H1 (cell line): ENCODE measurements at regions not wholly inside any gene's neighbourhood (a gene's known extent, or its start where the extent isn't known, plus 50 kb on each side); places are given as distances from the start of the nearest gene placed in this dataset.

Experiments used
- CTCF ChIA-PET: fragments of 300-600 bp; sonication (Branson Sonifier 250); formaldehyde crosslinking; loops from one replicate; lab custom pipeline; 2021; ENCODE audit not compliant: partially characterized antibody; lab: Charles Lee
- POLR2A ChIA-PET: fragments of 300-600 bp; sonication (Branson Sonifier 250); formaldehyde crosslinking; loops from one replicate; lab custom pipeline; 2021; ENCODE audit warnings: inconsistent platforms; ENCODE audit not compliant: partially characterized antibody; lab: Charles Lee
- DNase-seq, 2 experiments: peaks; one replicate each; pipeline versions ENCODE4 v3.0.0 to v3.0.0-alpha.2; 2010 to 2022; ENCODE audit warnings: low spot score in 2 of 2, low read depth in 1 of 2, mixed read lengths in 1 of 2
- FAIRE-seq: peaks from 2 replicates; lab custom pipeline; 2011; peaks lifted over from hg19 to GRCh38; lab: Jason Lieb, UNC
- H2AFZ ChIP-seq: 2 replicates; pipeline ENCODE4 v1.8.1; 2012; ENCODE audit warnings: low read length, inconsistent platforms
- H2AK5ac ChIP-seq: 2 replicates; pipeline ENCODE4 v1.6.1; 2013; ENCODE audit warnings: low read depth, low read length
- H2BK120ac ChIP-seq: replicated peaks from 2 replicates; pipeline ENCODE3; 2013; ENCODE audit warnings: low read depth, low read length, inconsistent platforms
- H2BK12ac ChIP-seq: 2 replicates; pipeline ENCODE4 v1.6.1; 2013; ENCODE audit warnings: low read depth, low read length
- H2BK15ac ChIP-seq: 2 replicates; pipeline ENCODE4 v1.6.1; 2013; ENCODE audit warnings: low read length
- H2BK20ac ChIP-seq: 2 replicates; pipeline ENCODE4 v1.6.1; 2013; ENCODE audit warnings: low read length
- H2BK5ac ChIP-seq: 2 replicates; pipeline ENCODE4 v1.6.1; 2013; ENCODE audit warnings: low read depth, low read length
- H3K14ac ChIP-seq: 2 replicates; pipeline ENCODE4 v1.6.1; 2013; ENCODE audit warnings: inconsistent platforms; ENCODE audit not compliant: insufficient read length
- H3K18ac ChIP-seq: 2 replicates; pipeline ENCODE4 v1.6.1; 2013; ENCODE audit warnings: low read length; ENCODE audit errors: extremely low read depth
- H3K23ac ChIP-seq: 2 replicates; pipeline ENCODE4 v1.6.1; 2013; ENCODE audit warnings: inconsistent platforms; ENCODE audit not compliant: insufficient read length
- H3K23me2 ChIP-seq: 2 replicates; pipeline ENCODE4 v1.6.1; 2013; ENCODE audit warnings: low read depth, low read length
- H3K27ac ChIP-seq: 2 replicates; pipeline ENCODE4 v1.6.1; 2011; ENCODE audit warnings: low read depth, low read length, inconsistent platforms
- H3K27me3 ChIP-seq, 4 experiments: replicated peaks in 1 of 4; 1 replicate in 1 of 4; 2 replicates in 3 of 4; pipeline versions ENCODE4 v1.6.1 to v1.8.1; 2011 to 2013; ENCODE audit warnings: low read length in 3 of 4, mild to moderate bottlenecking in 3 of 4, inconsistent platforms in 2 of 4, mixed read lengths in 2 of 4, moderate library complexity in 1 of 4; ENCODE audit not compliant: control insufficient read depth in 3 of 4, insufficient read depth in 3 of 4; ENCODE audit errors: extremely low read depth in 1 of 4
- H3K36me3 ChIP-seq, 4 experiments: 2 replicates each; pipeline versions ENCODE4 v1.6.1 to v1.8.1; 2011 to 2013; ENCODE audit warnings: mild to moderate bottlenecking in 4 of 4, low read length in 3 of 4, moderate library complexity in 2 of 4, control low read depth in 1 of 4, inconsistent platforms in 1 of 4; ENCODE audit not compliant: insufficient read depth in 4 of 4, control insufficient read depth in 2 of 4
- H3K4ac ChIP-seq: replicated peaks from 2 replicates; pipeline ENCODE3; 2013; ENCODE audit warnings: low read length, low read depth, mixed read lengths, inconsistent platforms; ENCODE audit not compliant: insufficient read length
- H3K4me1 ChIP-seq, 4 experiments: replicated peaks in 1 of 4; 1 replicate in 1 of 4; 2 replicates in 3 of 4; pipeline versions ENCODE4 v1.6.1 to v1.8.1; 2011 to 2013; ENCODE audit warnings: low read length in 3 of 4, inconsistent platforms in 2 of 4, mixed read lengths in 1 of 4; ENCODE audit not compliant: insufficient read depth in 4 of 4, control insufficient read depth in 3 of 4
- H3K4me2 ChIP-seq, 2 experiments: 2 replicates each; pipeline versions ENCODE4 v1.6.1 to v1.8.1; 2011 to 2013; ENCODE audit warnings: low read depth in 2 of 2, low read length in 2 of 2, control low read depth in 1 of 2, inconsistent platforms in 1 of 2, mild to moderate bottlenecking in 1 of 2; ENCODE audit not compliant: insufficient read depth in 1 of 2
- H3K4me3 ChIP-seq, 4 experiments: fragments of 200-600, 300-600 bp in 1 of 4; sonication (generic), shearing (Covaris generic), sonication (Bioruptor Twin) in 1 of 4; 2 replicates each; pipeline versions ENCODE4 v1.5.1 to v1.8.1; 2011 to 2016; ENCODE audit warnings: low read length in 4 of 4, low read depth in 3 of 4, control low read depth in 2 of 4, inconsistent platforms in 2 of 4, mild to moderate bottlenecking in 2 of 4, mixed read lengths in 1 of 4, moderate library complexity in 1 of 4; ENCODE audit not compliant: insufficient read depth in 2 of 4; ENCODE audit errors: extremely low read depth in 1 of 4
- H3K56ac ChIP-seq: replicated peaks from 2 replicates; pipeline ENCODE3; 2013; ENCODE audit warnings: low read depth, mild to moderate bottlenecking, mixed read lengths, low read length, inconsistent platforms; ENCODE audit not compliant: insufficient read length
- H3K79me1 ChIP-seq: 2 replicates; pipeline ENCODE4 v1.6.1; 2013; ENCODE audit warnings: low read depth, low read length, control low read depth
- H3K79me2 ChIP-seq, 2 experiments: 2 replicates each; pipeline versions ENCODE4 v1.6.1 to v1.8.1; 2012 to 2013; ENCODE audit warnings: low read length in 2 of 2, mild to moderate bottlenecking in 2 of 2, inconsistent platforms in 1 of 2; ENCODE audit not compliant: insufficient read depth in 2 of 2, control insufficient read depth in 1 of 2
- H3K9ac ChIP-seq, 4 experiments: replicated peaks in 1 of 4; 1 replicate in 1 of 4; 2 replicates in 3 of 4; pipeline versions ENCODE4 v1.6.1 to v1.8.1; 2011 to 2013; ENCODE audit warnings: low read depth in 3 of 4, low read length in 3 of 4, control low read depth in 2 of 4, mild to moderate bottlenecking in 2 of 4, moderate library complexity in 2 of 4, inconsistent platforms in 1 of 4; ENCODE audit errors: extremely low read depth in 1 of 4
- H3K9me3 ChIP-seq, 2 experiments: 2 replicates each; pipeline versions ENCODE4 v1.6.1 to v1.8.1; 2012 to 2013; ENCODE audit warnings: mild to moderate bottlenecking in 2 of 2, moderate library complexity in 2 of 2, control low read depth in 1 of 2, inconsistent platforms in 1 of 2, low read depth in 1 of 2, low read length in 1 of 2, mixed read lengths in 1 of 2; ENCODE audit not compliant: insufficient read depth in 2 of 2
- H4K20me1 ChIP-seq, 2 experiments: replicated peaks in 1 of 2; 2 replicates each; pipeline versions ENCODE3 to v1.8.1; 2011 to 2013; ENCODE audit warnings: inconsistent platforms in 2 of 2, low read length in 2 of 2, mild to moderate bottlenecking in 1 of 2; ENCODE audit not compliant: insufficient read depth in 2 of 2, control insufficient read depth in 1 of 2
- H4K5ac ChIP-seq: 2 replicates; pipeline ENCODE4 v1.6.1; 2013; ENCODE audit warnings: low read length, low read depth, mixed read lengths, inconsistent platforms; ENCODE audit not compliant: insufficient read length
- H4K8ac ChIP-seq: 2 replicates; pipeline ENCODE4 v1.8.0; 2013; ENCODE audit warnings: mild to moderate bottlenecking, moderate library complexity, low read length, inconsistent platforms; ENCODE audit not compliant: insufficient read depth; ENCODE audit errors: extremely low read depth
- H4K91ac ChIP-seq: replicated peaks from 2 replicates; pipeline ENCODE3; 2013; ENCODE audit warnings: low read length, mixed read lengths, inconsistent platforms; ENCODE audit not compliant: insufficient read length
- ATF3 ChIP-seq: IDR thresholded peaks from 2 replicates; pipeline ENCODE4 v1.6.1; 2011; ENCODE audit warnings: low read depth, mild to moderate bottlenecking, low read length; ENCODE audit not compliant: insufficient read depth
- CBX5 ChIP-seq: fragments of 300-800, 300-1000 bp; sonication (generic); IDR thresholded peaks from 2 replicates; pipeline ENCODE4 v1.7.1; 2016; ENCODE audit warnings: antibody characterized with exemption, low read length, low read depth
- FOSL1 ChIP-seq: IDR thresholded peaks from 2 replicates; pipeline ENCODE4 v1.6.1; 2011; ENCODE audit warnings: mild to moderate bottlenecking, low read depth, low read length, moderate library complexity; ENCODE audit not compliant: insufficient read depth
- GABPA ChIP-seq: IDR thresholded peaks from 2 replicates; pipeline ENCODE4 v1.6.1; 2011; ENCODE audit warnings: mild to moderate bottlenecking, low read length, moderate library complexity, borderline replicate concordance; ENCODE audit not compliant: insufficient read depth
- GTF2F1 ChIP-seq: IDR thresholded peaks from 2 replicates; pipeline ENCODE4 v1.6.1; 2012; ENCODE audit warnings: low read depth, low read length, improper control_type of control experiment, borderline replicate concordance
- KDM1A ChIP-seq: fragments of 200-600, 300-600 bp; sonication (generic); IDR thresholded peaks from 2 replicates; pipeline ENCODE4 v1.7.1; 2016; ENCODE audit warnings: mild to moderate bottlenecking, low read length, borderline replicate concordance
- KDM4A ChIP-seq: IDR thresholded peaks from one replicate; pipeline ENCODE4 v1.7.1; 2012; ENCODE audit warnings: low read depth, mild to moderate bottlenecking, moderate library complexity, low read length, inconsistent platforms; ENCODE audit not compliant: severe bottlenecking
- NRF1 ChIP-seq: IDR thresholded peaks from 2 replicates; pipeline ENCODE4 v1.6.1; 2011; ENCODE audit warnings: mild to moderate bottlenecking, low read depth, low read length, improper control_type of control experiment
- RAD21 ChIP-seq, 2 experiments: IDR thresholded peaks in 1 of 2; conservative IDR thresholded peaks in 1 of 2; 2 replicates each; pipeline ENCODE4 v1.6.1; 2011; ENCODE audit warnings: low read depth in 2 of 2, low read length in 2 of 2, improper control_type of control experiment in 1 of 2, inconsistent platforms in 1 of 2, mild to moderate bottlenecking in 1 of 2, moderate library complexity in 1 of 2
- SIX5 ChIP-seq: IDR thresholded peaks from 2 replicates; pipeline ENCODE4 v1.6.1; 2011; ENCODE audit warnings: mild to moderate bottlenecking, low read depth, low read length
- SP1 ChIP-seq: IDR thresholded peaks from 2 replicates; pipeline ENCODE4 v1.6.1; 2011; ENCODE audit warnings: low read depth, low read length
- TAF7 ChIP-seq: optimal IDR thresholded peaks from 2 replicates; pipeline ENCODE3; 2011; ENCODE audit warnings: low read depth, mild to moderate bottlenecking, inconsistent platforms, low read length, moderate library complexity, borderline replicate concordance
- TCF12 ChIP-seq: IDR thresholded peaks from 2 replicates; pipeline ENCODE4 v1.6.1; 2011; ENCODE audit warnings: low read depth, mild to moderate bottlenecking, low read length
- WGBS, 2 experiments: shearing (Covaris generic) in 1 of 2; methylation state at CpG; one replicate each; pipeline versions ENCODE4 v1.1.6 to v1.1.7; 2013 to 2015; ENCODE audit warnings: low lambda C conversion rate in 2 of 2, mixed read lengths in 2 of 2, inconsistent platforms in 1 of 2, low coverage in 1 of 2, missing lambda C conversion rate in 1 of 2; ENCODE audit not compliant: insufficient replicate concordance in 2 of 2, insufficient coverage in 1 of 2, insufficient read length in 1 of 2; ENCODE audit errors: extremely low coverage in 1 of 2, missing lambda C conversion rate in 1 of 2; 5-methylcytosine and 5-hydroxymethylcytosine counted together

DNA sequence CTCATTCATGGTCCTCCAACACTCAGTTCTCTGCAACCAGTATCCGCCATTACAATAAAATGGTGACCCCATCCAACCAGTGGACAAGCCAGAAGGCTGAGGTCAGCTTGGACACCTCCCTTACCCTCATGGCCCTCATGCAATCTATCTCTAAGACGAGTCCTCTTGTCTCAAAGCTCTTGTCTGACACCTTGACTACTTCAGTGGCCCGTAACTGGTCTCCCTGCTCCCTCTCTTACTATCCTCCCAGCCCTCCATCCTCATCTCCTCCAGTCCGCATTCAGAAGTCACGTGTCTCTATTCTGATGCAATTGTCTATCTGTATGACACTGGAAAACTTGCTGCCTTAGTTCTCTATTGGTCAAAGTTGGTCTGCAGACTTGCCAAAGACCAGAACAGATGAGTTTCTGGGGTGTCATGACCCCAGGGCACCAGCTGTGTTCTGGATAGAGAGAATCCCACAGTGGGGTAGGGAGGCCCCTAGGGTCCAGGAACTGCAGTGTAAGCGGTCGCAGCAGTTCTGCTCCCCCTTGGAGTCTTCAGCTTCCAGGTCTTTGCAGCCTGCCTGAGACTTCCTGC, 59.6 kb upstream of the RNF24 start:
- ChIA-PET POLR2A (interaction anchor here (1.1 to 8.0 kb wide), 2 partner anchors 147 to 220 kb away, joined by 3 to 57 read pairs; no protein-coding TSS in a partner anchor), CTCF (interaction anchor here (1.0 to 2.2 kb wide), 5 partner anchors 18 to 257 kb away, joined by 3 to 6 read pairs (median 3); no protein-coding TSS in a partner anchor)
- no peak overlapping the region for H3K27ac ChIP-seq
- H3K18ac ChIP-seq: no peak overlapping the region
- WGBS, 2 experiments: 88% methylated on average over 7 of the region's 7 CpGs; no CpG with 5 or more reads in 1 of the 2 experiments
- no peaks in the 10 kb centered on the region for H3K79me2 ChIP-seq
- H3K4ac ChIP-seq: no peak overlapping the region
- no peak for FAIRE-seq
- no peak overlapping the region for H2AK5ac ChIP-seq
- H3K9ac ChIP-seq: no peak overlapping the region
- peak in 1 of 2 experiments; percentile 30 for DNase-seq
- H3K4me2 ChIP-seq: no peak overlapping the region
- no peak overlapping the region for H3K4me3 ChIP-seq
- no peaks in the 10 kb centered on the region for H4K20me1 ChIP-seq
- H3K23ac ChIP-seq: no peak overlapping the region
- peaks cover 0 to 3% (median 0%) of the 10 kb centered on the region in 4 experiments; a peak in 1 of 7 replicates for H3K4me1 ChIP-seq
- H2BK5ac ChIP-seq: no peak overlapping the region; the same call in 1 of the 2 replicates
- no peaks in the 10 kb centered on the region for H3K9me3 ChIP-seq
- H3K56ac ChIP-seq: no peak overlapping the region
- no peaks in the 10 kb centered on the region for H3K23me2 ChIP-seq
- no peak overlapping the region for H4K8ac ChIP-seq
- H3K14ac ChIP-seq: no peak overlapping the region
- H2AFZ ChIP-seq: no peak overlapping the region
- H2BK20ac ChIP-seq: 0 out of 2 replicates have a peak overlapping the region, but pooled peaks have one; percentile 72
- no peak overlapping the region for H2BK15ac ChIP-seq
- H2BK12ac ChIP-seq: no peak overlapping the region
- no peak overlapping the region for H4K91ac ChIP-seq
- H2BK120ac ChIP-seq: no peak overlapping the region
- no peaks in the 10 kb centered on the region for H3K36me3 ChIP-seq
- H3K79me1 ChIP-seq: no peaks in the 10 kb centered on the region
- H4K5ac ChIP-seq: no peak overlapping the region
- H3K27me3 ChIP-seq: no peaks in the 10 kb centered on the region
- no peak for TF ChIP-seq KDM4A
- TF ChIP-seq KDM1A: no peak
- TF ChIP-seq GABPA: no peak
- TF ChIP-seq FOSL1: no peak
- no peak; a peak in 1 of 4 replicates for TF ChIP-seq RAD21 (IDR thresholded peaks at IDR 0.05 in 1 of 2, conservative IDR thresholded peaks at IDR 0.05 in 1 of 2; ENCODE audit: low read depth in 2 of 2, low read length in 2 of 2)
- no peak for TF ChIP-seq GTF2F1
- TF ChIP-seq NRF1: no peak
- TF ChIP-seq SIX5: no peak
- TF ChIP-seq TCF12: no peak
- no peak for TF ChIP-seq SP1
- TF ChIP-seq ATF3: no peak
- TF ChIP-seq TAF7: no peak
- TF ChIP-seq CBX5: no peak
